GM23338 (cell line): ENCODE measurements at regions not wholly inside any gene's neighbourhood (a gene's known extent, or its start where the extent isn't known, plus 50 kb on each side); places are given as distances from the start of the nearest gene placed in this dataset.

ENCODE experiments used
- CREB1 ChIP-seq: fragments of 250-450 bp; sonication (Bioruptor Pico); IDR thresholded peaks from 2 replicates; pipeline ENCODE4 v1.5.0; 2020; ENCODE audit warnings: low read depth, mild to moderate bottlenecking, moderate library complexity
- EZH2phosphoT487 ChIP-seq: fragments of 200-600 bp; sonication (generic); IDR thresholded peaks from one replicate; pipeline ENCODE4 v1.8.1; 2018; ENCODE audit warnings: antibody characterized with exemption; ENCODE audit not compliant: unreplicated experiment
- STAT1 ChIP-seq: IDR thresholded peaks from one replicate; pipeline ENCODE4 v1.6.1; 2016; ENCODE audit warnings: antibody characterized with exemption; ENCODE audit not compliant: unreplicated experiment
- TF ChIP-seq, protein P1 (sequence below), 2 experiments: fragments of 200-600 bp in 1 of 2; sonication (generic) in 1 of 2; conservative IDR thresholded peaks; 2 replicates each; pipeline versions ENCODE4 v1.5.1 to v1.6.1; 2016 to 2017; ENCODE audit warnings: antibody characterized with exemption in 2 of 2, low read depth in 2 of 2, mild to moderate bottlenecking in 2 of 2, moderate library complexity in 1 of 2
- TF ChIP-seq, protein P2 (sequence below): IDR thresholded peaks from one replicate; pipeline ENCODE4 v1.6.1; 2018; ENCODE audit warnings: antibody characterized with exemption; ENCODE audit not compliant: unreplicated experiment

DNA sequence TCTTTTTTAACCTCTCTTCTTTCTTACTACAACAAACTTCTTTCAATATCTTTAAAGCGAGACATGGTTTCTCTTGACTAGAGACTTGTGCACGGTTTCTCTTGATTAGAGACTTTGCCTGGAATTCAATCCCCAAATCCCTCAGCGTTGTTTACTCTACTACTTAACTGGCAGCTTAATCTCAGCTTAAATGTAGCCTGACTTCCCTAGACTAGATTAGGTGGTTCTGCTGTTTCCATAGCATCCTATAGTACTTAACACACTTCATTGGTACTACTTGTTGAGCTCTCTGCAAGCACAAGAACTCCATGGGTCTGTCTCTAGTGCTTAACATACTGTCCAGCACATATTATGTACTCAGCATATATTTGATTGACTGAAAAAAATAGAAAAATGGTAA is 168.2 kb upstream of the GPR149 start:
- TF ChIP-seq STAT1: no peak
- TF ChIP-seq, protein P1, sequence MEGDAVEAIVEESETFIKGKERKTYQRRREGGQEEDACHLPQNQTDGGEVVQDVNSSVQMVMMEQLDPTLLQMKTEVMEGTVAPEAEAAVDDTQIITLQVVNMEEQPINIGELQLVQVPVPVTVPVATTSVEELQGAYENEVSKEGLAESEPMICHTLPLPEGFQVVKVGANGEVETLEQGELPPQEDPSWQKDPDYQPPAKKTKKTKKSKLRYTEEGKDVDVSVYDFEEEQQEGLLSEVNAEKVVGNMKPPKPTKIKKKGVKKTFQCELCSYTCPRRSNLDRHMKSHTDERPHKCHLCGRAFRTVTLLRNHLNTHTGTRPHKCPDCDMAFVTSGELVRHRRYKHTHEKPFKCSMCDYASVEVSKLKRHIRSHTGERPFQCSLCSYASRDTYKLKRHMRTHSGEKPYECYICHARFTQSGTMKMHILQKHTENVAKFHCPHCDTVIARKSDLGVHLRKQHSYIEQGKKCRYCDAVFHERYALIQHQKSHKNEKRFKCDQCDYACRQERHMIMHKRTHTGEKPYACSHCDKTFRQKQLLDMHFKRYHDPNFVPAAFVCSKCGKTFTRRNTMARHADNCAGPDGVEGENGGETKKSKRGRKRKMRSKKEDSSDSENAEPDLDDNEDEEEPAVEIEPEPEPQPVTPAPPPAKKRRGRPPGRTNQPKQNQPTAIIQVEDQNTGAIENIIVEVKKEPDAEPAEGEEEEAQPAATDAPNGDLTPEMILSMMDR (conservative IDR thresholded peaks at IDR 0.05; ENCODE audit: low read depth in 2 of 2): no peak
- TF ChIP-seq, protein P2, sequence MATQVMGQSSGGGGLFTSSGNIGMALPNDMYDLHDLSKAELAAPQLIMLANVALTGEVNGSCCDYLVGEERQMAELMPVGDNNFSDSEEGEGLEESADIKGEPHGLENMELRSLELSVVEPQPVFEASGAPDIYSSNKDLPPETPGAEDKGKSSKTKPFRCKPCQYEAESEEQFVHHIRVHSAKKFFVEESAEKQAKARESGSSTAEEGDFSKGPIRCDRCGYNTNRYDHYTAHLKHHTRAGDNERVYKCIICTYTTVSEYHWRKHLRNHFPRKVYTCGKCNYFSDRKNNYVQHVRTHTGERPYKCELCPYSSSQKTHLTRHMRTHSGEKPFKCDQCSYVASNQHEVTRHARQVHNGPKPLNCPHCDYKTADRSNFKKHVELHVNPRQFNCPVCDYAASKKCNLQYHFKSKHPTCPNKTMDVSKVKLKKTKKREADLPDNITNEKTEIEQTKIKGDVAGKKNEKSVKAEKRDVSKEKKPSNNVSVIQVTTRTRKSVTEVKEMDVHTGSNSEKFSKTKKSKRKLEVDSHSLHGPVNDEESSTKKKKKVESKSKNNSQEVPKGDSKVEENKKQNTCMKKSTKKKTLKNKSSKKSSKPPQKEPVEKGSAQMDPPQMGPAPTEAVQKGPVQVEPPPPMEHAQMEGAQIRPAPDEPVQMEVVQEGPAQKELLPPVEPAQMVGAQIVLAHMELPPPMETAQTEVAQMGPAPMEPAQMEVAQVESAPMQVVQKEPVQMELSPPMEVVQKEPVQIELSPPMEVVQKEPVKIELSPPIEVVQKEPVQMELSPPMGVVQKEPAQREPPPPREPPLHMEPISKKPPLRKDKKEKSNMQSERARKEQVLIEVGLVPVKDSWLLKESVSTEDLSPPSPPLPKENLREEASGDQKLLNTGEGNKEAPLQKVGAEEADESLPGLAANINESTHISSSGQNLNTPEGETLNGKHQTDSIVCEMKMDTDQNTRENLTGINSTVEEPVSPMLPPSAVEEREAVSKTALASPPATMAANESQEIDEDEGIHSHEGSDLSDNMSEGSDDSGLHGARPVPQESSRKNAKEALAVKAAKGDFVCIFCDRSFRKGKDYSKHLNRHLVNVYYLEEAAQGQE: no peak
- no peak for TF ChIP-seq EZH2phosphoT487
- TF ChIP-seq CREB1: no peak
